GM12872 (cell line): ENCODE measurements at regions not wholly inside any gene's neighbourhood (a gene's known extent, or its start where the extent isn't known, plus 50 kb on each side); places are given as distances from the start of the nearest gene placed in this dataset.

Experiments
- TF ChIP-seq, protein P1 (sequence below): IDR thresholded peaks from 3 replicates; pipeline ENCODE4 v1.5.1; 2011; ENCODE audit warnings: low read depth, mild to moderate bottlenecking, low read length, moderate library complexity; ENCODE audit not compliant: insufficient read depth

- TF ChIP-seq, protein P1, sequence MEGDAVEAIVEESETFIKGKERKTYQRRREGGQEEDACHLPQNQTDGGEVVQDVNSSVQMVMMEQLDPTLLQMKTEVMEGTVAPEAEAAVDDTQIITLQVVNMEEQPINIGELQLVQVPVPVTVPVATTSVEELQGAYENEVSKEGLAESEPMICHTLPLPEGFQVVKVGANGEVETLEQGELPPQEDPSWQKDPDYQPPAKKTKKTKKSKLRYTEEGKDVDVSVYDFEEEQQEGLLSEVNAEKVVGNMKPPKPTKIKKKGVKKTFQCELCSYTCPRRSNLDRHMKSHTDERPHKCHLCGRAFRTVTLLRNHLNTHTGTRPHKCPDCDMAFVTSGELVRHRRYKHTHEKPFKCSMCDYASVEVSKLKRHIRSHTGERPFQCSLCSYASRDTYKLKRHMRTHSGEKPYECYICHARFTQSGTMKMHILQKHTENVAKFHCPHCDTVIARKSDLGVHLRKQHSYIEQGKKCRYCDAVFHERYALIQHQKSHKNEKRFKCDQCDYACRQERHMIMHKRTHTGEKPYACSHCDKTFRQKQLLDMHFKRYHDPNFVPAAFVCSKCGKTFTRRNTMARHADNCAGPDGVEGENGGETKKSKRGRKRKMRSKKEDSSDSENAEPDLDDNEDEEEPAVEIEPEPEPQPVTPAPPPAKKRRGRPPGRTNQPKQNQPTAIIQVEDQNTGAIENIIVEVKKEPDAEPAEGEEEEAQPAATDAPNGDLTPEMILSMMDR = no peak
These were observed 490.1 kb upstream of the CD180 start for GRCh38 chr5:67686746-67687145.

DNA sequence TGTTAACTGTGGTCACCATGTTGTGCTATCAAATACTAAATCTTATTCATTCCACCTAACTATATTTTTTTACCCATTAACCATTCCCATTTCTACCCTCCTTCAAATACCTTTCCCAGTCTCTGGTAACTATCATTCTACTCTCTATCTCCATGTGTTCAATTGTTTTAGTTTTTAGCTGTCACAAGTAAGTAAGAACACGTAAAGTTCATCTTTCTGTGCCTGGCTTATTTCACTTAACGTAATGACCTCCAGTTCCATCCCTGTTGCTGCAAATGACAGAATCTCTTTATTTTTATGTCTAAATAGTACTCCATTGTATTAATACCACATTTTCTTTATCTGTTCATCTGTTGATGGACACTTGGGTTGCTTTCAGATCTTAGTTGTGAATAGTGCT is 485.1 kb upstream of the CD180 start:
- TF ChIP-seq, protein P1 = no peak

GRCh38 chr5:67680099-67680498 is 483.5 kb upstream of the CD180 start:
- TF ChIP-seq, protein P1 = no peak

GRCh38 chr5:67679184-67679841 is 482.7 kb upstream of the CD180 start:
- TF ChIP-seq, protein P1 = no peak

GRCh38 chr5:67678594-67678993 is 482.0 kb upstream of the CD180 start:
- TF ChIP-seq, protein P1 = no peak

DNA sequence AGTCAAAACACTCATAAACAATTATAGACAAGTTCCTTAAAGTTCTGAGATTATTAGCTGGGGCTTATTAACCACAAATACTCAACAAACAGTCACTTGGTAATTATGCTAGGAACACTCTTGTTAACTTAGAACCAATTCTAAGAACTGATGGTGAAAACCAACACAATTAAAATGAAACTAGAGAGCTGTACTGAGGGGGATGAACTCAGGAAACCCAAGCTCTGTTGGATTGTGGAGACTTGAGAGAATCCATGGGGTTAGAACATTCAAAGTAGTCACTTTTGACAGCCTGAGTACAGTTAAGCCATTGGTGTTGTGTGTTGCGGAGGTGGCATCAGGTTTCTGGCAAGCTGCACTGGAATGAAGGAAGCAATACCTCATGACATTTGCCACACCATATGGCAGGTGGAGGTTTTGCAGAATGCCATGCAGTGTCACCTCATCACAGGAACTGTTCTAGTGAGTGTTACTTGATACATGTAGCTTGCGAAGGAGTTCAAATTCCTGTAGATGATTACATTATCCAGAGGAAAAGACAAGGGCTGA is 480.9 kb upstream of the CD180 start:
- TF ChIP-seq, protein P1 = no peak

DNA sequence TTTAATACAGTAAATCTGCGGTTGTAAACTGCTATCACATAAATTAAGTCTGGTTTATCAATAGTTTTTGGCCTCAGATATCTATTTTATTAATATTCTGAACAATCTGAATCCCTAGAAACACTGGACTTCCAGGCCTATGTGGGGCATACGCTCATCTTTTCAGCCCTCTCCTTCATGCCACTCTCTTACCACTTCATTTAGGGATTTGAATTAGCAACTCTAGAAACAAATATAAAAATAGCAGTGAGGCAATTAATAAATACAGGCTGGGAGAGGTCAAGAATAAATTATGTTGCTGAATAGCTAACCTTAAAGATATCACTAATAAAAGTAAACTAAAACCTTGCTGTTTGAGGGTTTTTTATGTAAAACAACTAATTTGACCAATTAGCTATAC is 480.3 kb upstream of the CD180 start:
- TF ChIP-seq, protein P1 = no peak
